AG20443 (cell line): ENCODE measurements at regions not wholly inside any gene's neighbourhood (a gene's known extent, or its start where the extent isn't known, plus 50 kb on each side); places are given as distances from the start of the nearest gene placed in this dataset.
"Not testable (repeated sequence)": the region's sequence is repeated elsewhere in the genome, so short reads cannot be mapped to it uniquely, and the experiment has no call there.

Source experiments
- DNase-seq: peaks from one replicate; pipeline ENCODE4 v3.0.0; 2012; ENCODE audit warnings: low spot score, mixed read lengths

GRCh38 chr15:57767481-57767880, 61.0 kb downstream of the POLR2M start:
- DNase-seq, result no peak

- DNase-seq, result peak; percentile 94
These were observed 62.8 kb downstream of the POLR2M start for GRCh38 chr15:57769266-57769665.

- no peak for DNase-seq
These were observed 64.0 kb downstream of the POLR2M start for GRCh38 chr15:57770495-57770894.

- peak; percentile 39 for DNase-seq
These were observed 65.9 kb downstream of the POLR2M start for GRCh38 chr15:57772223-57772957.

- no peak for DNase-seq
These were observed 66.5 kb downstream of the POLR2M start for GRCh38 chr15:57773051-57773450.

GRCh38 chr15:57777003-57777402, 70.5 kb downstream of the POLR2M start:
- no peak for DNase-seq

- DNase-seq, result no peak
These were observed 74.0 kb downstream of the POLR2M start for GRCh38 chr15:57780471-57780870.

GRCh38 chr15:57782731-57783130, 76.2 kb downstream of the POLR2M start:
- DNase-seq, result no peak

- peak; percentile 87 for DNase-seq
These were observed 77.6 kb downstream of the POLR2M start for GRCh38 chr15:57784081-57784511.

GRCh38 chr15:57785039-57785438, 78.5 kb downstream of the POLR2M start:
- no peak for DNase-seq

GRCh38 chr15:57785959-57786358, 79.4 kb downstream of the POLR2M start:
- DNase-seq, result no peak

- no peak for DNase-seq
These were observed 82.7 kb downstream of the POLR2M start for GRCh38 chr15:57789225-57789624.

GRCh38 chr15:57792724-57793449, 86.4 kb downstream of the POLR2M start:
- DNase-seq, result no peak

GRCh38 chr15:57795261-57795660, 88.7 kb downstream of the POLR2M start:
- no peak for DNase-seq

- DNase-seq, result no peak
These were observed 89.6 kb downstream of the POLR2M start for GRCh38 chr15:57796146-57796545.

GRCh38 chr15:57797110-57797509, 90.6 kb downstream of the POLR2M start:
- no peak for DNase-seq

- DNase-seq, result no peak
These were observed 91.2 kb downstream of the POLR2M start for GRCh38 chr15:57797568-57798267.

GRCh38 chr15:57806003-57806402, 99.5 kb downstream of the POLR2M start:
- no peak for DNase-seq

GRCh38 chr15:57809285-57809684, 102.8 kb downstream of the POLR2M start:
- not testable (repeated sequence) for DNase-seq

- DNase-seq, result no peak
These were observed 110.1 kb downstream of the POLR2M start for GRCh38 chr15:57816599-57816998.

GRCh38 chr15:57819646-57820045, 113.1 kb downstream of the POLR2M start:
- no peak for DNase-seq

- DNase-seq, result peak; percentile 37
These were observed 113.6 kb downstream of the POLR2M start for GRCh38 chr15:57820119-57820518.

GRCh38 chr15:57821826-57822225, 115.3 kb downstream of the POLR2M start:
- DNase-seq, result no peak
